WTC11 (cell line): ENCODE measurements at regions not wholly inside any gene's neighbourhood (a gene's known extent, or its start where the extent isn't known, plus 50 kb on each side); places are given as distances from the start of the nearest gene placed in this dataset.

Source experiments
- AFF4 ChIP-seq: sonication (generic); formaldehyde crosslinking; IDR thresholded peaks from 2 replicates; pipeline ENCODE4 v1.8.1; 2023; ENCODE audit warnings: mild to moderate bottlenecking, missing genetic modification reagents, borderline replicate concordance
- CTCF ChIP-seq: fragments of 200-600 bp; IDR thresholded peaks from 2 replicates; pipeline ENCODE4 v1.8.0; 2022; ENCODE audit warnings: antibody characterized with exemption
- E2F1 ChIP-seq: sonication (generic); formaldehyde crosslinking; IDR thresholded peaks from 2 replicates; pipeline ENCODE4 v1.8.0; 2022; ENCODE audit warnings: mild to moderate bottlenecking, missing genetic modification reagents
- ETV6 ChIP-seq: sonication (generic); formaldehyde crosslinking; IDR thresholded peaks from 2 replicates; pipeline ENCODE4 v1.8.1; 2022; ENCODE audit warnings: mild to moderate bottlenecking, missing genetic modification reagents
- JAZF1 ChIP-seq: fragments of 250-450 bp; sonication (Bioruptor Pico); IDR thresholded peaks from 2 replicates; pipeline ENCODE4 v1.9.0; 2021; ENCODE audit warnings: moderate library complexity, mild to moderate bottlenecking, inconsistent platforms
- JUN ChIP-seq: sonication (generic); formaldehyde crosslinking; IDR thresholded peaks from 2 replicates; pipeline ENCODE4 v1.8.0; 2023; ENCODE audit warnings: mild to moderate bottlenecking, missing genetic modification reagents
- NR2C2 ChIP-seq: sonication (generic); formaldehyde crosslinking; IDR thresholded peaks from 2 replicates; pipeline ENCODE4 v1.8.0; 2022; ENCODE audit warnings: mild to moderate bottlenecking, missing genetic modification reagents
- ZNF121 ChIP-seq: sonication (generic); formaldehyde crosslinking; IDR thresholded peaks from 2 replicates; pipeline ENCODE4 v1.8.0; 2023; ENCODE audit warnings: missing genetic modification reagents
- ZNF232 ChIP-seq: sonication (generic); formaldehyde crosslinking; IDR thresholded peaks from 2 replicates; pipeline ENCODE4 v1.8.0; 2022; ENCODE audit warnings: mild to moderate bottlenecking, missing genetic modification reagents
- ZNF263 ChIP-seq: sonication (generic); formaldehyde crosslinking; IDR thresholded peaks from 2 replicates; pipeline ENCODE4 v1.8.1; 2022; ENCODE audit warnings: low read depth, mild to moderate bottlenecking, moderate library complexity, missing genetic modification reagents
- TF ChIP-seq, protein P1 (sequence below): sonication (generic); formaldehyde crosslinking; IDR thresholded peaks from 2 replicates; pipeline ENCODE4 v1.8.1; 2023; ENCODE audit warnings: mild to moderate bottlenecking, missing genetic modification reagents, moderate library complexity
- TF ChIP-seq, protein P2 (sequence below): sonication (generic); formaldehyde crosslinking; conservative IDR thresholded peaks from 2 replicates; pipeline ENCODE4 v1.8.1; 2022; ENCODE audit warnings: mild to moderate bottlenecking, missing genetic modification reagents

- no peak for TF ChIP-seq CTCF
- TF ChIP-seq JUN (CRISPR knock-in tag), result no peak
- TF ChIP-seq JAZF1, result no peak
- TF ChIP-seq E2F1, result no peak
- TF ChIP-seq ZNF263, result no peak
- TF ChIP-seq, protein P1, sequence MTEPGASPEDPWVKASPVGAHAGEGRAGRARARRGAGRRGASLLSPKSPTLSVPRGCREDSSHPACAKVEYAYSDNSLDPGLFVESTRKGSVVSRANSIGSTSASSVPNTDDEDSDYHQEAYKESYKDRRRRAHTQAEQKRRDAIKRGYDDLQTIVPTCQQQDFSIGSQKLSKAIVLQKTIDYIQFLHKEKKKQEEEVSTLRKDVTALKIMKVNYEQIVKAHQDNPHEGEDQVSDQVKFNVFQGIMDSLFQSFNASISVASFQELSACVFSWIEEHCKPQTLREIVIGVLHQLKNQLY (CRISPR knock-in tag), result no peak
- TF ChIP-seq, protein P2, sequence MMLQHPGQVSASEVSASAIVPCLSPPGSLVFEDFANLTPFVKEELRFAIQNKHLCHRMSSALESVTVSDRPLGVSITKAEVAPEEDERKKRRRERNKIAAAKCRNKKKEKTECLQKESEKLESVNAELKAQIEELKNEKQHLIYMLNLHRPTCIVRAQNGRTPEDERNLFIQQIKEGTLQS (CRISPR knock-in tag), result no peak
- TF ChIP-seq ZNF232 (CRISPR knock-in tag), result no peak
- TF ChIP-seq ETV6 (CRISPR knock-in tag), result no peak
- no peak for TF ChIP-seq AFF4 (CRISPR knock-in tag)
- TF ChIP-seq ZNF121 (CRISPR knock-in tag), result no peak
- TF ChIP-seq NR2C2 (CRISPR knock-in tag), result no peak
These were observed 930.3 kb downstream of the SUCLG1 start for GRCh38 chr2:83528767-83529166.
